SK-MEL-5 (cell line): ENCODE measurements at regions not wholly inside any gene's neighbourhood (a gene's known extent, or its start where the extent isn't known, plus 50 kb on each side); places are given as distances from the start of the nearest gene placed in this dataset.

Experiments
- DNase-seq: peaks from one replicate; pipeline ENCODE4 v3.0.0-alpha.2; 2016; ENCODE audit warnings: low read depth, low spot score
- in situ Hi-C: cut with HindIII; loops from 2 replicates; pipeline ENCODE4 v1.10.0; 2016; ENCODE audit warnings: low sequenced_read_pairs, high pct_unique_total_duplicates, low pct_unique_long_range_greater_than_20kb

GRCh38 chr3:107992976-107993684 lies 97.7 kb downstream of the CD47 start:
- DNase-seq: no peak
- in situ Hi-C loops: no loop called here

- in situ Hi-C loops: no loop called here
- no peak for DNase-seq
Observed at GRCh38 chr3:107990926-107991325, 99.9 kb downstream of the CD47 start.

DNA sequence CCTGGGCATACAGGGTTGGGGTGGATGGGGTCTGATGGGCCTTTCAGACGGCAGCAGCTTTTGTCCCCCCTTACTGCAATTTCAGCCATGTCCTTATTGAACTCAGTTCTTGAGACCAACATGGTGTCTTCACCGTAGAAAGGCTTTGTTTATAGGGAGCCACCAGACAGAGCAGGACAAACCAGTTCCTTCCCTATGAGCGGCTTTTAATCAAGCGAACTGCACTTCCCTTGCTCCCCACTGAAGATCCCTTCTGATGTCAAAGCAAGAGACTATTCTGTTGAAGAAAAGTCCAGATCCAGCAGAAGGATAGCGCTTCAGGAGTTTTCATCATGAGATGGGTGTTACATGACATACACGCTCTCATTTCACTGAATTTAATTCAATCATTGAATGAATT lies 100.4 kb downstream of the CD47 start:
- no peak for DNase-seq
- in situ Hi-C loops: no loop called here

DNA sequence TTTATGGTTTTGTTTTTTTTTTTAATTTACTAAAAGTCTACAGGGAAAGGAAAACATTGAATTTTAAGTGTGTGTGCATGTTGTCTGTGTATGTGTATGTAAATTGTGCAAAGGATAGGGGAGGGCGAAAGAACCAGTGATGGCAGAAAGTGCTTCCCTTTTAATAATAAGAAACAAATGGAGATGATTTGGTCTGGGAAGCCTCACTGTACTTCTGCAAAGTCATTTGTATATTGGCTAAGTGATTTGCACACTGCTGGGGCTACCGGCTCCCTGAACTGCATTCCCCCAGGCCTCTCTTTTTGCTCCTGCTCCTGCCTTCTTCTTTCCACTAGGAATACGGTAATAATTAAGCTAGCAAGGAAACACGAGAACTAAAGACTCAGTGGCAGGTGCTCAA lies 101.2 kb downstream of the CD47 start:
- no peak for DNase-seq
- in situ Hi-C loops: no loop called here

- in situ Hi-C loops: no loop called here
- no peak for DNase-seq
Observed at GRCh38 chr3:107988460-107989175, 102.2 kb downstream of the CD47 start.

GRCh38 chr3:107987036-107987939 lies 103.5 kb downstream of the CD47 start:
- in situ Hi-C loops: no loop called here
- DNase-seq: peak; percentile 72

GRCh38 chr3:107986505-107986904 lies 104.3 kb downstream of the CD47 start:
- DNase-seq: no peak

DNA sequence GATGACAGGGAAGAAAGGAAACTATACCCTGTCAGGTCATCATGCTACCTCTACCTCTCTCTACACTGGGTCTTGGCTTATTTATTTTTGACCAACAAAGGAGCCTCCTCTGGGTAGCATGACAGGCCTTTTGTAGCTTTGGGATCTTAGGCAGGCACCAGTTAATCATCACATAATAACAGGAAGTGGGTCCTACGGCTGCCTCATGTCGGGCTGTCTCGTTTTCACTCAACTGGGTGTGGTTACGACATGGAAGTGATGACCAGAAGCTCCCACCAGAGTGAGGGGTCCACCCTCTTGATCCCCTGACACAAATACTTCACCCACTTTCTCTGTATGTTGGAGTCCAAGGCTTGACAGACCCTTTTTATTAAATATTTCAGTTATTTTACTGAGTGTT lies 105.3 kb downstream of the CD47 start:
- in situ Hi-C loops: no loop called here
- DNase-seq: no peak

More at GRCh38 chr3:107986505-107986904, 104.3 kb downstream of the CD47 start:
- in situ Hi-C loops: no loop called here

- no peak for DNase-seq
- in situ Hi-C loops: no loop called here
Observed at GRCh38 chr3:107983247-107983646, 107.6 kb downstream of the CD47 start.

DNA sequence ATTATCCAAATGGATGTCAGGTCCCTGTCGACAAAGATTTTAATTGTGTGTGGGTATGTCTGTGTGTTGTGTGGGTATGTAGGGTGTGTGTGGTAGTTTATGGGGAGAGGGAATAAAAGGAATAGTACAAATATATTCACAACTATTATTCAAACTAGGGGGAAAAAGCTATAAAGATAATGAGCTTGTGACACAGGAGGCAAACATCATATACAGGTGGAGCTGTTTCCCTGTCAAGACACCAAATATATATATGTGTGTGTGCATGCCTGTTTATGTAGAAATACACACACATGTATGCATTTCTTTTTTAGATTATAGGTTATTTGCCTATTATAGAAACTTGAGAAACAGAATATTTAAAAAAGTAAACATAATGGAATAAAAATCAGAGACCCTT lies 108.7 kb downstream of the CD47 start:
- in situ Hi-C loops: no loop called here

DNA sequence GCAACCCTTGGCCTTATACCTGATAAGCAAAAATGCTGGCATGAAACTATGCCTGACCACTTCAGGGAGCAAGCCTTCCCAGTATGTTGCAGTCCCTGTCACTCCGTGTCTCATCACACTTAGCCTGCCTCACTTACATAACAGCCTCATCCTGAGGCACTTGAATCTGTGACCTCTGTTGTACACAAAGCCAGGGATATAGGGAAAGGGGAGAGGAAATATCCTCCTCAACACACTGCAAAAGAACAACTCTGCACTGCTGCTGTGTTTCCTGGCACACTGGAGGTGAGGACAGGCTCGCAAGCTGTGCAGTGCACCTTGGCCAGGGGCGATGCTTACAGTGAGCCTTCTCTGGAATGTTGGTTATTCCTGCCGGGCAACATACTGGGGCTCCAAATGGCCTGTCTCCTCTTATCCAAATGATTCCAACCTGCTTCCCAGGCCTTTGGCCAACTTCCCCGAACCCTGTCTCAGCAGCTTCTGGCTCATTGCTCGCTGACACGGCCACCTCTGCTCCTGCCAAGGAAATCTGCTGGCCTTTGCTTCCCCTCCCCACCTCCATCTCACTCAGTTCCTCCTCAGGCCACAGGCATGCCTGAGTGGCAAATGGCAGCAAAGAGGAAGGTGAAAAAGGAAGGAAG lies 109.2 kb downstream of the CD47 start:
- in situ Hi-C loops: no loop called here
- no peak for DNase-seq

More for the DNA sequence above, 108.7 kb downstream of the CD47 start:
- DNase-seq: no peak

- no peak for DNase-seq
- in situ Hi-C loops: no loop called here
Observed at GRCh38 chr3:107979538-107979937, 111.3 kb downstream of the CD47 start.

GRCh38 chr3:107978131-107979055 lies 112.4 kb downstream of the CD47 start:
- no peak for DNase-seq
- in situ Hi-C loops: no loop called here

DNA sequence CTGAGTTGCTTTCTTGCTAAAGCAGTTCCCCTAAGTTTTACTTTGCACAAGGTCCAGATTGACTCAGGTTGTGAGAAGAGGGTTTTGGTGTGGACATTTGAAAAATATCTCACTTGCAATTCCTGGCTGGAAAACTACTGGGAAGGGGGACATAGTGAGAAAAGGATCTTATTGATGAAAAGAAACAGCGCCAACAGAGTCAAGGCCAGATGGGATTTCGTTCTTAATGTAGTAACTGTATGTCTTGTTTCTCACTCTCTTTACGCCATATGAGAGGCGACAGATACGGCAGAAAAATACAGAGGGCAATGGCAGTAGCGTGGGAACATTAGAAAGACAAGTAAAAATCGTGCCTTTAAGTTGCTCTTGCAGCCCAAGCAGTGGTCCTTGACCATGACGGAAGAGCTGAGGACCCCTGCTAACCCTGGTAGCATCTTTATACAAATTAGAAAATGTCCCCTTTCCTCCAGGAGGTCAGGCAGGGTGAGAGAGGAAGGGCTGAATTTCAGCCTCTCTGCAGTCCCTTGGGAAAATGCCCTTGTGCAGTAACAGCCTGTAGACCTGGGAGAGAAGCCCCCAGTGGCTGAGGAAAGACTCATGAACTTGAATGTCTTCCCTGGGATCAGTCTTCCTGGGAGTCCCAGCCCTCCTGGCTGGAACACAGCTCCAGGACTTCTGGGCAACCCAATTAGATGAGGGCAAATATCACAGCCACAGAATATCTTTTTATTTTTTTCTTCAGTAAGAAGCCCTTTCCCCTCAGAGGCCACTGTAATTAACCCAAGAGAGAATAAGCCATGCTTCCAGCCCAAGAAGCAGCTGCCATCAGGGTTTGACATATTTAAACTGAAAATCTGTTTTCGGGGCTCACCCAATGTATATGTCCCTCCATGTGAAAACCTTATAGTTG lies 113.4 kb downstream of the CD47 start:
- DNase-seq: no peak
- in situ Hi-C loops: no loop called here

GRCh38 chr3:107976202-107976800 lies 114.5 kb downstream of the CD47 start:
- in situ Hi-C loops: no loop called here
- no peak for DNase-seq
